ENCODE measurements at regions not wholly inside any gene's neighbourhood (a gene's known extent, or its start where the extent isn't known, plus 50 kb on each side); places are given as distances from the start of the nearest gene placed in this dataset.
"Not testable (repeated sequence)": the region's sequence is repeated elsewhere in the genome, so short reads cannot be mapped to it uniquely, and the experiment has no call there.

GRCh38 chr10:62498271-62498670 lies 124.1 kb downstream of the ZNF365 start:
- DNase-seq, result no peak

GRCh38 chr10:62500116-62500515 lies 125.9 kb downstream of the ZNF365 start:
- DNase-seq, result not testable (repeated sequence)

- DNase-seq, result no peak
Observed at GRCh38 chr10:62501547-62501946, 127.4 kb downstream of the ZNF365 start.

GRCh38 chr10:62502995-62503613 lies 128.9 kb downstream of the ZNF365 start:
- DNase-seq, result no peak

GRCh38 chr10:62503872-62504271 lies 129.7 kb downstream of the ZNF365 start:
- no peak for DNase-seq

GRCh38 chr10:62506371-62506770 lies 132.2 kb downstream of the ZNF365 start:
- no peak for DNase-seq

GRCh38 chr10:62511238-62511637 lies 137.1 kb downstream of the ZNF365 start:
- DNase-seq, result no peak

GRCh38 chr10:62511656-62512055 lies 137.5 kb downstream of the ZNF365 start:
- DNase-seq, result no peak

GRCh38 chr10:62512732-62513475 lies 138.7 kb downstream of the ZNF365 start:
- DNase-seq, result no peak

GRCh38 chr10:62514079-62514693 lies 140.0 kb downstream of the ZNF365 start:
- no peak for DNase-seq

GRCh38 chr10:62517252-62517651 lies 143.1 kb downstream of the ZNF365 start:
- no peak for DNase-seq

- DNase-seq, result no peak
Observed at GRCh38 chr10:62527019-62527827, 153.1 kb downstream of the ZNF365 start.

- DNase-seq, result no peak
Observed at GRCh38 chr10:62528441-62528840, 154.3 kb downstream of the ZNF365 start.

GRCh38 chr10:62529396-62529795 lies 155.2 kb downstream of the ZNF365 start:
- DNase-seq, result no peak

- DNase-seq, result no peak
Observed at GRCh38 chr10:62534031-62534430, 159.9 kb downstream of the ZNF365 start.

- DNase-seq, result no peak
Observed at GRCh38 chr10:62538606-62539005, 164.4 kb downstream of the ZNF365 start.

- DNase-seq, result no peak
Observed at GRCh38 chr10:62540389-62540788, 166.2 kb downstream of the ZNF365 start.

- DNase-seq, result no peak
Observed at GRCh38 chr10:62541811-62542210, 167.6 kb downstream of the ZNF365 start.

- no peak for DNase-seq
Observed at GRCh38 chr10:62543571-62544355, 169.6 kb downstream of the ZNF365 start.

- DNase-seq, result no peak
Observed at GRCh38 chr10:62545160-62546066, 171.2 kb downstream of the ZNF365 start.

GRCh38 chr10:62548686-62549085 lies 174.5 kb downstream of the ZNF365 start:
- no peak for DNase-seq
